Memory B cell (primary cell): ENCODE measurements at regions not wholly inside any gene's neighbourhood (a gene's known extent, or its start where the extent isn't known, plus 50 kb on each side); places are given as distances from the start of the nearest gene placed in this dataset.

ENCODE experiments used
- ATAC-seq: fragments of 150-1000 bp; cut with Tn5 transposase; 2 replicates; pipeline ENCODE4 v1.10.0; 2021; ENCODE audit warnings: low read depth, mild to moderate bottlenecking, moderate library complexity
- DNase-seq, 2 donors: peaks; one replicate each; pipeline ENCODE4 v3.0.0; 2022; ENCODE audit warnings: low spot score in 2 of 2
- H3K27ac Mint-ChIP-seq: one replicate; pipeline ENCODE4 v1.8.0; 2022; ENCODE audit warnings: mild to moderate bottlenecking, moderate library complexity, mixed read lengths
- H3K27me3 Mint-ChIP-seq: one replicate; pipeline ENCODE4 v1.8.0; 2022; ENCODE audit warnings: mixed read lengths
- H3K36me3 Mint-ChIP-seq: one replicate; pipeline ENCODE4 v1.8.0; 2022; ENCODE audit warnings: mild to moderate bottlenecking, mixed read lengths
- H3K4me1 Mint-ChIP-seq: one replicate; pipeline ENCODE4 v1.8.0; 2022; ENCODE audit warnings: mixed read lengths
- H3K4me3 Mint-ChIP-seq: one replicate; pipeline ENCODE4 v1.8.0; 2022; ENCODE audit warnings: mild to moderate bottlenecking, moderate library complexity, mixed read lengths
- H3K9me3 Mint-ChIP-seq: one replicate; pipeline ENCODE4 v1.8.0; 2022; ENCODE audit warnings: mixed read lengths

GRCh38 chr20:43863821-43864544, 50.7 kb upstream of the TOX2 start:
- no peak overlapping the region for H3K27ac Mint-ChIP-seq
- no peaks in the 10 kb centered on the region for H3K4me1 Mint-ChIP-seq
- no peaks in the 10 kb centered on the region for H3K36me3 Mint-ChIP-seq
- no peak for ATAC-seq
- peaks cover 6% of the 10 kb centered on the region for H3K27me3 Mint-ChIP-seq
- H3K4me3 Mint-ChIP-seq: no peak overlapping the region
- peaks cover under 1% of the 10 kb centered on the region for H3K9me3 Mint-ChIP-seq
- DNase-seq: no peak

GRCh38 chr20:43863330-43863729, 51.3 kb upstream of the TOX2 start:
- Mint-ChIP-seq H3K4me3 (no peak overlapping the region), H3K36me3 (no peaks in the 10 kb centered on the region), H3K4me1 (no peaks in the 10 kb centered on the region), H3K9me3 (peaks cover 2% of the 10 kb centered on the region), H3K27ac (no peak overlapping the region), H3K27me3 (peaks cover 6% of the 10 kb centered on the region)
- ATAC-seq (no peak), DNase-seq (no peak)

- no peak for DNase-seq
- Mint-ChIP-seq H3K36me3 (no peaks in the 10 kb centered on the region), H3K27ac (no peak overlapping the region), H3K4me1 (no peaks in the 10 kb centered on the region), H3K27me3 (peaks cover 6% of the 10 kb centered on the region), H3K9me3 (peaks cover 2% of the 10 kb centered on the region), H3K4me3 (no peak overlapping the region)
- ATAC-seq: no peak
Measured at GRCh38 chr20:43862438-43862837, 52.2 kb upstream of the TOX2 start.

GRCh38 chr20:43859994-43860393, 54.7 kb upstream of the TOX2 start:
- H3K9me3 Mint-ChIP-seq: peaks cover 6% of the 10 kb centered on the region
- DNase-seq (no peak), ATAC-seq (no peak)
- no peak overlapping the region for H3K27ac Mint-ChIP-seq
- H3K4me3 Mint-ChIP-seq: no peak overlapping the region
- H3K4me1 Mint-ChIP-seq: no peaks in the 10 kb centered on the region
- H3K36me3 Mint-ChIP-seq: peaks cover 2% of the 10 kb centered on the region
- H3K27me3 Mint-ChIP-seq: peaks cover 6% of the 10 kb centered on the region

- Mint-ChIP-seq H3K9me3 (peaks cover 6% of the 10 kb centered on the region), H3K36me3 (peaks cover 2% of the 10 kb centered on the region), H3K4me1 (no peaks in the 10 kb centered on the region), H3K27me3 (peaks cover 2% of the 10 kb centered on the region), H3K27ac (no peak overlapping the region), H3K4me3 (no peak overlapping the region)
- no peak for ATAC-seq
- no peak for DNase-seq
Measured at GRCh38 chr20:43857932-43858331, 56.7 kb upstream of the TOX2 start.

- no peak overlapping the region for H3K27ac Mint-ChIP-seq
- H3K9me3 Mint-ChIP-seq: peaks cover 6% of the 10 kb centered on the region
- no peak overlapping the region for H3K4me3 Mint-ChIP-seq
- peaks cover 2% of the 10 kb centered on the region for H3K36me3 Mint-ChIP-seq
- no peaks in the 10 kb centered on the region for H3K27me3 Mint-ChIP-seq
- H3K4me1 Mint-ChIP-seq: no peaks in the 10 kb centered on the region
- no peak for ATAC-seq
- DNase-seq: no peak
Measured at GRCh38 chr20:43857127-43857526, 57.5 kb upstream of the TOX2 start.

GRCh38 chr20:43855803-43856202, 58.8 kb upstream of the TOX2 start:
- Mint-ChIP-seq H3K27ac (no peak overlapping the region), H3K4me1 (no peaks in the 10 kb centered on the region), H3K9me3 (peaks cover 6% of the 10 kb centered on the region), H3K27me3 (no peaks in the 10 kb centered on the region), H3K4me3 (no peak overlapping the region), H3K36me3 (peaks cover 2% of the 10 kb centered on the region)
- no peak for ATAC-seq
- DNase-seq: no peak

GRCh38 chr20:43853918-43854317, 60.7 kb upstream of the TOX2 start:
- Mint-ChIP-seq H3K9me3 (peaks cover 5% of the 10 kb centered on the region), H3K4me1 (no peaks in the 10 kb centered on the region), H3K27me3 (no peaks in the 10 kb centered on the region), H3K27ac (no peak overlapping the region), H3K4me3 (no peak overlapping the region), H3K36me3 (peaks cover 2% of the 10 kb centered on the region)
- no peak for DNase-seq
- ATAC-seq: no peak

GRCh38 chr20:43853174-43853803, 61.4 kb upstream of the TOX2 start:
- Mint-ChIP-seq H3K4me1 (no peaks in the 10 kb centered on the region), H3K9me3 (peaks cover 3% of the 10 kb centered on the region), H3K27ac (no peak overlapping the region), H3K4me3 (no peak overlapping the region), H3K27me3 (no peaks in the 10 kb centered on the region), H3K36me3 (peaks cover 2% of the 10 kb centered on the region)
- DNase-seq (no peak), ATAC-seq (no peak)

GRCh38 chr20:43849496-43850186, 65.0 kb upstream of the TOX2 start:
- H3K4me3 Mint-ChIP-seq: no peak overlapping the region
- no peaks in the 10 kb centered on the region for H3K9me3 Mint-ChIP-seq
- peaks cover 2% of the 10 kb centered on the region for H3K27me3 Mint-ChIP-seq
- H3K4me1 Mint-ChIP-seq: no peaks in the 10 kb centered on the region
- DNase-seq (no peak), ATAC-seq (no peak)
- H3K27ac Mint-ChIP-seq: no peak overlapping the region
- no peaks in the 10 kb centered on the region for H3K36me3 Mint-ChIP-seq

- Mint-ChIP-seq H3K27ac (no peak overlapping the region), H3K4me3 (no peak overlapping the region), H3K9me3 (no peaks in the 10 kb centered on the region), H3K4me1 (no peaks in the 10 kb centered on the region), H3K36me3 (no peaks in the 10 kb centered on the region), H3K27me3 (peaks cover 3% of the 10 kb centered on the region)
- DNase-seq: no peak
- no peak for ATAC-seq
Measured at GRCh38 chr20:43846516-43846905, 68.1 kb upstream of the TOX2 start.

GRCh38 chr20:43844778-43845614, 69.7 kb upstream of the TOX2 start:
- H3K36me3 Mint-ChIP-seq: no peaks in the 10 kb centered on the region
- ATAC-seq (no peak), DNase-seq (no peak)
- H3K27ac Mint-ChIP-seq: no peak overlapping the region
- H3K9me3 Mint-ChIP-seq: no peaks in the 10 kb centered on the region
- H3K4me1 Mint-ChIP-seq: peaks cover 6% of the 10 kb centered on the region
- no peak overlapping the region for H3K4me3 Mint-ChIP-seq
- H3K27me3 Mint-ChIP-seq: peaks cover 4% of the 10 kb centered on the region

GRCh38 chr20:43843965-43844660, 70.5 kb upstream of the TOX2 start:
- Mint-ChIP-seq H3K4me1 (peaks cover 6% of the 10 kb centered on the region), H3K36me3 (no peaks in the 10 kb centered on the region), H3K27ac (no peak overlapping the region), H3K4me3 (no peak overlapping the region), H3K27me3 (peaks cover 4% of the 10 kb centered on the region), H3K9me3 (no peaks in the 10 kb centered on the region)
- ATAC-seq (no peak), DNase-seq (no peak)
